ENCODE measurements at regions not wholly inside any gene's neighbourhood (a gene's known extent, or its start where the extent isn't known, plus 50 kb on each side); places are given as distances from the start of the nearest gene placed in this dataset.

DNA sequence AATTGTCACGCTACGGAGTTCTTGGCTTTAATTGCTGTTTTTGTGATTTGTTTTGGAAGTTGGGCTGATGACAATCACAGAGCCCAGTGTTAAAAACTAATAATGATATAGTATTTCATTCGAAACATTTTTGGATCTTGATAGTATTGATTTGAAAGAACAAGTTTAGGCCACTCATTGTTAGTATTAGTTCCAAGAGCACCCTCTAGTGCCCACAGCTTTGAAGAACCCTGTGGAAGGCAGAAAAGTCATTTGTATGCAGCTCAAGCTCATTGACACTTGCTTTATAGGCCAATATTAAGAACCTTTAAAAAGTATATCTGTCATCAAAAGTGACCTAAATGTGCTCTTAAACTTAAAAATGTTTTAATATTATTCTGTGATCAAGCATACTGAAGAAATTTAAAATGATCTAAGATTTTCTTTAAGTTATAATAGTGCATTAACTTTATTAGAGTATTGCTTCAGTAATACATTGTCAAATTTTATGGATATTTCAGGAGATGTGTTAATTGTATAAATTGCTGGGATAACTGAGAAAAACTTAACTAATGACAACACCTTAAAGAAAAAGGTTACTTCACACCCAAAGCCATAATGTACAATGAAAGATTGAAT, 191.0 kb downstream of the GRB14 start:
- TF ChIP-seq, protein P1, sequence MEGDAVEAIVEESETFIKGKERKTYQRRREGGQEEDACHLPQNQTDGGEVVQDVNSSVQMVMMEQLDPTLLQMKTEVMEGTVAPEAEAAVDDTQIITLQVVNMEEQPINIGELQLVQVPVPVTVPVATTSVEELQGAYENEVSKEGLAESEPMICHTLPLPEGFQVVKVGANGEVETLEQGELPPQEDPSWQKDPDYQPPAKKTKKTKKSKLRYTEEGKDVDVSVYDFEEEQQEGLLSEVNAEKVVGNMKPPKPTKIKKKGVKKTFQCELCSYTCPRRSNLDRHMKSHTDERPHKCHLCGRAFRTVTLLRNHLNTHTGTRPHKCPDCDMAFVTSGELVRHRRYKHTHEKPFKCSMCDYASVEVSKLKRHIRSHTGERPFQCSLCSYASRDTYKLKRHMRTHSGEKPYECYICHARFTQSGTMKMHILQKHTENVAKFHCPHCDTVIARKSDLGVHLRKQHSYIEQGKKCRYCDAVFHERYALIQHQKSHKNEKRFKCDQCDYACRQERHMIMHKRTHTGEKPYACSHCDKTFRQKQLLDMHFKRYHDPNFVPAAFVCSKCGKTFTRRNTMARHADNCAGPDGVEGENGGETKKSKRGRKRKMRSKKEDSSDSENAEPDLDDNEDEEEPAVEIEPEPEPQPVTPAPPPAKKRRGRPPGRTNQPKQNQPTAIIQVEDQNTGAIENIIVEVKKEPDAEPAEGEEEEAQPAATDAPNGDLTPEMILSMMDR (optimal IDR thresholded peaks at IDR 0.05 in 1 of 3, IDR thresholded peaks at IDR 0.05 in 1 of 3, conservative IDR thresholded peaks at IDR 0.05 in 1 of 3; ENCODE audit: extremely low read depth in 1 of 3, insufficient read depth in 2 of 3, low read length in 3 of 3) = peak; percentile 55 to 59 (median 57)
- no peak for TF ChIP-seq EZH2 (IDR thresholded peaks at IDR 0.05; ENCODE audit: low read length)
